ENCODE measurements at regions not wholly inside any gene's neighbourhood (a gene's known extent, or its start where the extent isn't known, plus 50 kb on each side); places are given as distances from the start of the nearest gene placed in this dataset.

GRCh38 chr6:40247516-40248115 lies 313.4 kb upstream of the MOCS1 start:
- Histone ChIP-seq H3K9ac (no peak overlapping the region), H3K27ac (no peak overlapping the region), H3K27me3 (ENCODE audit: control insufficient read depth, insufficient read depth, low read length) (no peaks in the 10 kb centered on the region), H2AFZ (no peak overlapping the region), H3K4me3 (ENCODE audit: low read depth, low read length) (no peak overlapping the region), H3K79me2 (no peaks in the 10 kb centered on the region), H3K4me2 (ENCODE audit: low read length) (no peak overlapping the region), H3K9me3 (ENCODE audit: control insufficient read depth, low read length) (no peaks in the 10 kb centered on the region), H3K36me3 (ENCODE audit: control insufficient read depth, insufficient read depth, low read length) (no peaks in the 10 kb centered on the region), H3K4me1 (no peaks in the 10 kb centered on the region)
- TF ChIP-seq CTCF (IDR thresholded peaks at IDR 0.05) = no peak

GRCh38 chr6:40244699-40245098 lies 310.4 kb upstream of the MOCS1 start:
- Histone ChIP-seq H3K9ac (no peak overlapping the region), H2AFZ (no peak overlapping the region), H3K4me3 (ENCODE audit: low read depth, low read length) (no peak overlapping the region), H3K4me2 (ENCODE audit: low read length) (no peak overlapping the region), H3K27me3 (ENCODE audit: control insufficient read depth, insufficient read depth, low read length) (no peaks in the 10 kb centered on the region), H3K27ac (no peak overlapping the region), H3K4me1 (no peaks in the 10 kb centered on the region), H3K36me3 (ENCODE audit: control insufficient read depth, insufficient read depth, low read length) (no peaks in the 10 kb centered on the region), H3K79me2 (no peaks in the 10 kb centered on the region), H3K9me3 (ENCODE audit: control insufficient read depth, low read length) (no peaks in the 10 kb centered on the region)
- no peak for TF ChIP-seq CTCF (IDR thresholded peaks at IDR 0.05)

DNA sequence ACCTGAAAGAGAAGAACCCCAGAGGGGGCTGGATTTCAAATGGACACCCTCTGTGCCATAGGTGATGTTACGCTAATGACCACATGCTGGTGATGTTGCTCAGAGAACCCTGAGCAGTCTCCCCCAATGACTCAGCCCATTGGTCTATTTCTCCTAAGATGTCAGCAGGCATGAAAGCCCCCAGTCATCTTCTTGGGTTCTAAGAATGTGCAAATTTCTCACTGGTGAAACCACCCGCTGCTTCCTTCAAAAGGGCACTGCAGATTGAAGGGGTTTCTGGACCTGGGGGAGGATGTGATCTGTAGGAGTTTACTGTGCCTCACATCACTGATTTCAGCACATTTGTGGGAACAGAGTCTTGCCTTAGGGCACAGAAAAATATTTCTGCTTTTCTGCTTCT lies 298.4 kb upstream of the MOCS1 start:
- H3K4me2 ChIP-seq (ENCODE audit: low read length) = no peak overlapping the region
- no peak overlapping the region for H3K4me3 ChIP-seq (ENCODE audit: low read depth, low read length)
- no peaks in the 10 kb centered on the region for H3K79me2 ChIP-seq
- H3K27me3 ChIP-seq (ENCODE audit: control insufficient read depth, insufficient read depth, low read length) = no peaks in the 10 kb centered on the region
- no peaks in the 10 kb centered on the region for H3K4me1 ChIP-seq
- no peak overlapping the region for H2AFZ ChIP-seq
- H3K9me3 ChIP-seq (ENCODE audit: control insufficient read depth, low read length) = no peaks in the 10 kb centered on the region
- no peak overlapping the region for H3K27ac ChIP-seq
- no peak overlapping the region for H3K9ac ChIP-seq
- H3K36me3 ChIP-seq (ENCODE audit: control insufficient read depth, insufficient read depth, low read length) = no peaks in the 10 kb centered on the region
- TF ChIP-seq CTCF (IDR thresholded peaks at IDR 0.05) = no peak

- H3K9ac ChIP-seq = no peak overlapping the region
- no peak overlapping the region for H2AFZ ChIP-seq
- no peaks in the 10 kb centered on the region for H3K36me3 ChIP-seq (ENCODE audit: control insufficient read depth, insufficient read depth, low read length)
- no peak overlapping the region for H3K4me3 ChIP-seq (ENCODE audit: low read depth, low read length)
- no peaks in the 10 kb centered on the region for H3K4me1 ChIP-seq
- H3K27ac ChIP-seq = no peak overlapping the region
- no peaks in the 10 kb centered on the region for H3K9me3 ChIP-seq (ENCODE audit: control insufficient read depth, low read length)
- H3K4me2 ChIP-seq (ENCODE audit: low read length) = no peak overlapping the region
- H3K79me2 ChIP-seq = no peaks in the 10 kb centered on the region
- no peaks in the 10 kb centered on the region for H3K27me3 ChIP-seq (ENCODE audit: control insufficient read depth, insufficient read depth, low read length)
- TF ChIP-seq CTCF (IDR thresholded peaks at IDR 0.05) = no peak
These were observed 293.5 kb upstream of the MOCS1 start for GRCh38 chr6:40227735-40228134.

GRCh38 chr6:40222354-40222753 lies 288.1 kb upstream of the MOCS1 start:
- no peaks in the 10 kb centered on the region for H3K36me3 ChIP-seq (ENCODE audit: control insufficient read depth, insufficient read depth, low read length)
- no peak overlapping the region for H3K4me3 ChIP-seq (ENCODE audit: low read depth, low read length)
- H3K9ac ChIP-seq = no peak overlapping the region
- H3K4me2 ChIP-seq (ENCODE audit: low read length) = no peak overlapping the region
- H3K27me3 ChIP-seq (ENCODE audit: control insufficient read depth, insufficient read depth, low read length) = no peaks in the 10 kb centered on the region
- no peaks in the 10 kb centered on the region for H3K9me3 ChIP-seq (ENCODE audit: control insufficient read depth, low read length)
- H3K27ac ChIP-seq = no peak overlapping the region
- no peak overlapping the region for H2AFZ ChIP-seq
- no peak for TF ChIP-seq CTCF (IDR thresholded peaks at IDR 0.05)
- H3K4me1 ChIP-seq = no peaks in the 10 kb centered on the region
- no peaks in the 10 kb centered on the region for H3K79me2 ChIP-seq

Data from parathyroid adenoma (tissue), 2 donors.